ENCODE measurements at regions not wholly inside any gene's neighbourhood (a gene's known extent, or its start where the extent isn't known, plus 50 kb on each side); places are given as distances from the start of the nearest gene placed in this dataset.

DNA sequence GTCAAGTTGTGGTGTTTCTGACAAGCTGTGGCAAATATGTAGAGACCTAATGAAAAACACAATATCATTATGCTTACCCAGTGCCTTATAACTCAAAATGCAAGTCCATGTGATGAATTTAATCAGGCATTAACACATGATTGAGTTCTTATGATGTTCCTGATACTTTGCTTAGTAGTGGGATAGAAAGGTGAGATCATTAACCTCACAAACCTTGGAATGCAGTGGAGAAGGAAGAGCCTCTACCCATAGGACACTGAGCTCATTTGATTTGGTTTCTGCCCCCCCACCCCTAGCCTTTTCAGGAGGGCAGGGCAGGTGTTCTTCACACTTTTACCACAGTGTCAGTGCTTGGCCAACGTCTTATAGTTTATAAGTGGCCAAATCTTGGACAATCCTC, 683.6 kb upstream of the CPEB2 start (continued):
- TF ChIP-seq, protein P1, sequence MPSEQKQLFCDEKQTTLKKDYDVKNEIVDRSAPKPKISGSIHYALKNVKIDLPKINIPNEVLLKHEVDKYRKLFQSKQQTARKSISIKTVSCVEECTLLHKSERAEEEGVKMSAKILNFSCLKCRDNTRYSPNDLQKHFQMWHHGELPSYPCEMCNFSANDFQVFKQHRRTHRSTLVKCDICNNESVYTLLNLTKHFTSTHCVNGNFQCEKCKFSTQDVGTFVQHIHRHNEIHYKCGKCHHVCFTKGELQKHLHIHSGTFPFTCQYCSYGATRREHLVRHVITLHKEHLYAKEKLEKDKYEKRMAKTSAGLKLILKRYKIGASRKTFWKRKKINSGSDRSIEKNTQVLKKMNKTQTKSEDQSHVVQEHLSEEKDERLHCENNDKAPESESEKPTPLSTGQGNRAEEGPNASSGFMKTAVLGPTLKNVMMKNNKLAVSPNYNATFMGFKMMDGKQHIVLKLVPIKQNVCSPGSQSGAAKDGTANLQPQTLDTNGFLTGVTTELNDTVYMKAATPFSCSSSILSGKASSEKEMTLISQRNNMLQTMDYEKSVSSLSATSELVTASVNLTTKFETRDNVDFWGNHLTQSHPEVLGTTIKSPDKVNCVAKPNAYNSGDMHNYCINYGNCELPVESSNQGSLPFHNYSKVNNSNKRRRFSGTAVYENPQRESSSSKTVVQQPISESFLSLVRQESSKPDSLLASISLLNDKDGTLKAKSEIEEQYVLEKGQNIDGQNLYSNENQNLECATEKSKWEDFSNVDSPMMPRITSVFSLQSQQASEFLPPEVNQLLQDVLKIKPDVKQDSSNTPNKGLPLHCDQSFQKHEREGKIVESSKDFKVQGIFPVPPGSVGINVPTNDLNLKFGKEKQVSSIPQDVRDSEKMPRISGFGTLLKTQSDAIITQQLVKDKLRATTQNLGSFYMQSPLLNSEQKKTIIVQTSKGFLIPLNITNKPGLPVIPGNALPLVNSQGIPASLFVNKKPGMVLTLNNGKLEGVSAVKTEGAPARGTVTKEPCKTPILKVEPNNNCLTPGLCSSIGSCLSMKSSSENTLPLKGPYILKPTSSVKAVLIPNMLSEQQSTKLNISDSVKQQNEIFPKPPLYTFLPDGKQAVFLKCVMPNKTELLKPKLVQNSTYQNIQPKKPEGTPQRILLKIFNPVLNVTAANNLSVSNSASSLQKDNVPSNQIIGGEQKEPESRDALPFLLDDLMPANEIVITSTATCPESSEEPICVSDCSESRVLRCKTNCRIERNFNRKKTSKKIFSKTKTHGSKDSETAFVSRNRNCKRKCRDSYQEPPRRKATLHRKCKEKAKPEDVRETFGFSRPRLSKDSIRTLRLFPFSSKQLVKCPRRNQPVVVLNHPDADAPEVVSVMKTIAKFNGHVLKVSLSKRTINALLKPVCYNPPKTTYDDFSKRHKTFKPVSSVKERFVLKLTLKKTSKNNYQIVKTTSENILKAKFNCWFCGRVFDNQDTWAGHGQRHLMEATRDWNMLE (tag by site-specific recombination; conservative IDR thresholded peaks at IDR 0.05; ENCODE audit: low read depth) = no peak
- no peak for TF ChIP-seq ZNF16 (tag by site-specific recombination; IDR thresholded peaks at IDR 0.05; ENCODE audit: low read depth)
- no peak for TF ChIP-seq ZNF202 (tag by site-specific recombination; IDR thresholded peaks at IDR 0.05; ENCODE audit: borderline replicate concordance)
- no peak for TF ChIP-seq KLF9 (tag by site-specific recombination; IDR thresholded peaks at IDR 0.05; ENCODE audit: low read depth)
- TF ChIP-seq, protein P2, sequence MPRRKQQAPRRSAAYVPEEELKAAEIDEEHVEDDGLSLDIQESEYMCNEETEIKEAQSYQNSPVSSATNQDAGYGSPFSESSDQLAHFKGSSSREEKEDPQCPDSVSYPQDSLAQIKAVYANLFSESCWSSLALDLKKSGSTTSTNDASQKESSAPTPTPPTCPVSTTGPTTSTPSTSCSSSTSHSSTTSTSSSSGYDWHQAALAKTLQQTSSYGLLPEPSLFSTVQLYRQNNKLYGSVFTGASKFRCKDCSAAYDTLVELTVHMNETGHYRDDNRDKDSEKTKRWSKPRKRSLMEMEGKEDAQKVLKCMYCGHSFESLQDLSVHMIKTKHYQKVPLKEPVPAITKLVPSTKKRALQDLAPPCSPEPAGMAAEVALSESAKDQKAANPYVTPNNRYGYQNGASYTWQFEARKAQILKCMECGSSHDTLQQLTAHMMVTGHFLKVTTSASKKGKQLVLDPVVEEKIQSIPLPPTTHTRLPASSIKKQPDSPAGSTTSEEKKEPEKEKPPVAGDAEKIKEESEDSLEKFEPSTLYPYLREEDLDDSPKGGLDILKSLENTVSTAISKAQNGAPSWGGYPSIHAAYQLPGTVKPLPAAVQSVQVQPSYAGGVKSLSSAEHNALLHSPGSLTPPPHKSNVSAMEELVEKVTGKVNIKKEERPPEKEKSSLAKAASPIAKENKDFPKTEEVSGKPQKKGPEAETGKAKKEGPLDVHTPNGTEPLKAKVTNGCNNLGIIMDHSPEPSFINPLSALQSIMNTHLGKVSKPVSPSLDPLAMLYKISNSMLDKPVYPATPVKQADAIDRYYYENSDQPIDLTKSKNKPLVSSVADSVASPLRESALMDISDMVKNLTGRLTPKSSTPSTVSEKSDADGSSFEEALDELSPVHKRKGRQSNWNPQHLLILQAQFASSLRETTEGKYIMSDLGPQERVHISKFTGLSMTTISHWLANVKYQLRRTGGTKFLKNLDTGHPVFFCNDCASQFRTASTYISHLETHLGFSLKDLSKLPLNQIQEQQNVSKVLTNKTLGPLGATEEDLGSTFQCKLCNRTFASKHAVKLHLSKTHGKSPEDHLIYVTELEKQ (tag by site-specific recombination; IDR thresholded peaks at IDR 0.05; ENCODE audit: borderline replicate concordance) = no peak

DNA sequence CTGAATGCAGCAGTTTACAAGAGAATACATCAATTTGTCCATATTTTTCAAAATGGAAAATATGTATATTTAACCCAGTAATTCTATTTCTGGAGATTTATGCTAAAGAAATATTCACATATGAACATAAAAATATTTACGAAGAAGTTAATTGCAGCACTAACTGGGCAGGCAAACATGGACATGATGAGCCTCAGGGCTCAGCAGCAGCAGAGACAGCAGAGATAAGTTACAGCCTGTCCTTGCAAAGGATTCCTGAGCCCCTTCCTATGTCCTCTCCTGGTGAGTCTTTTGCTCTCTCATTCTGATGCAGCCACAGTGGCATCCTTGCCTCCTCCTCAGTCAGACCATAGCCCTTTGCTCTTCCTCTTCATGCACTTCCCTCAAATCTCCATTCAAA, 680.6 kb upstream of the CPEB2 start:
- POLR2A ChIA-PET = no interaction called here
- CTCF ChIA-PET = no interaction called here
- Histone ChIP-seq H3K36me3 (ENCODE audit: control insufficient read depth in 2 of 2, insufficient read depth in 1 of 2, low read length in 2 of 2) (no peaks in the 10 kb centered on the region), H3K4me1 (ENCODE audit: control insufficient read depth, insufficient read depth, low read length) (no peaks in the 10 kb centered on the region), H3K9me3 (ENCODE audit: control insufficient read depth, insufficient read depth, low read depth, low read length) (no peaks in the 10 kb centered on the region), H3K4me3 (ENCODE audit: low read depth, low read length) (no peak overlapping the region), H3K27ac (ENCODE audit: extremely low read depth, low read depth, low read length) (no peak overlapping the region)
- TF ChIP-seq, protein P3, sequence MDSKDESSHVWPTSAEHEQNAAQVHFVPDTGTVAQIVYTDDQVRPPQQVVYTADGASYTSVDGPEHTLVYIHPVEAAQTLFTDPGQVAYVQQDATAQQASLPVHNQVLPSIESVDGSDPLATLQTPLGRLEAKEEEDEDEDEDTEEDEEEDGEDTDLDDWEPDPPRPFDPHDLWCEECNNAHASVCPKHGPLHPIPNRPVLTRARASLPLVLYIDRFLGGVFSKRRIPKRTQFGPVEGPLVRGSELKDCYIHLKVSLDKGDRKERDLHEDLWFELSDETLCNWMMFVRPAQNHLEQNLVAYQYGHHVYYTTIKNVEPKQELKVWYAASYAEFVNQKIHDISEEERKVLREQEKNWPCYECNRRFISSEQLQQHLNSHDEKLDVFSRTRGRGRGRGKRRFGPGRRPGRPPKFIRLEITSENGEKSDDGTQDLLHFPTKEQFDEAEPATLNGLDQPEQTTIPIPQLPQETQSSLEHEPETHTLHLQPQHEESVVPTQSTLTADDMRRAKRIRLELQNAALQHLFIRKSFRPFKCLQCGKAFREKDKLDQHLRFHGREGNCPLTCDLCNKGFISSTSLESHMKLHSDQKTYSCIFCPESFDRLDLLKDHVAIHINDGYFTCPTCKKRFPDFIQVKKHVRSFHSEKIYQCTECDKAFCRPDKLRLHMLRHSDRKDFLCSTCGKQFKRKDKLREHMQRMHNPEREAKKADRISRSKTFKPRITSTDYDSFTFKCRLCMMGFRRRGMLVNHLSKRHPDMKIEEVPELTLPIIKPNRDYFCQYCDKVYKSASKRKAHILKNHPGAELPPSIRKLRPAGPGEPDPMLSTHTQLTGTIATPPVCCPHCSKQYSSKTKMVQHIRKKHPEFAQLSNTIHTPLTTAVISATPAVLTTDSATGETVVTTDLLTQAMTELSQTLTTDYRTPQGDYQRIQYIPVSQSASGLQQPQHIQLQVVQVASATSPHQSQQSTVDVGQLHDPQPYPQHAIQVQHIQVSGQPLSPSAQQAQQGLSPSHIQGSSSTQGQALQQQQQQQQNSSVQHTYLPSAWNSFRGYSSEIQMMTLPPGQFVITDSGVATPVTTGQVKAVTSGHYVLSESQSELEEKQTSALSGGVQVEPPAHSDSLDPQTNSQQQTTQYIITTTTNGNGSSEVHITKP (tag by site-specific recombination; IDR thresholded peaks at IDR 0.05) = no peak
- TF ChIP-seq ZEB2 (tag by site-specific recombination; IDR thresholded peaks at IDR 0.05) (no peak), REPIN1 (tag by site-specific recombination; IDR thresholded peaks at IDR 0.05; ENCODE audit: low read depth) (no peak), ZNF16 (tag by site-specific recombination; IDR thresholded peaks at IDR 0.05; ENCODE audit: low read depth) (no peak), ZNF510 (tag by site-specific recombination; IDR thresholded peaks at IDR 0.05; ENCODE audit: insufficient replicate concordance) (no peak), ZNF658 (tag by site-specific recombination; IDR thresholded peaks at IDR 0.05) (no peak), ZNF561 (tag by site-specific recombination; IDR thresholded peaks at IDR 0.05; ENCODE audit: borderline replicate concordance) (no peak)
- TF ChIP-seq, protein P4, sequence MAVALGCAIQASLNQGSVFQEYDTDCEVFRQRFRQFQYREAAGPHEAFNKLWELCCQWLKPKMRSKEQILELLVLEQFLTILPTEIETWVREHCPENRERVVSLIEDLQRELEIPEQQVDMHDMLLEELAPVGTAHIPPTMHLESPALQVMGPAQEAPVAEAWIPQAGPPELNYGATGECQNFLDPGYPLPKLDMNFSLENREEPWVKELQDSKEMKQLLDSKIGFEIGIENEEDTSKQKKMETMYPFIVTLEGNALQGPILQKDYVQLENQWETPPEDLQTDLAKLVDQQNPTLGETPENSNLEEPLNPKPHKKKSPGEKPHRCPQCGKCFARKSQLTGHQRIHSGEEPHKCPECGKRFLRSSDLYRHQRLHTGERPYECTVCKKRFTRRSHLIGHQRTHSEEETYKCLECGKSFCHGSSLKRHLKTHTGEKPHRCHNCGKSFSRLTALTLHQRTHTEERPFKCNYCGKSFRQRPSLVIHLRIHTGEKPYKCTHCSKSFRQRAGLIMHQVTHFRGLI (tag by site-specific recombination; IDR thresholded peaks at IDR 0.05) = no peak

Measured in HEK293 (cell line).